ENCODE measurements at regions not wholly inside any gene's neighbourhood (a gene's known extent, or its start where the extent isn't known, plus 50 kb on each side); places are given as distances from the start of the nearest gene placed in this dataset.

DNA sequence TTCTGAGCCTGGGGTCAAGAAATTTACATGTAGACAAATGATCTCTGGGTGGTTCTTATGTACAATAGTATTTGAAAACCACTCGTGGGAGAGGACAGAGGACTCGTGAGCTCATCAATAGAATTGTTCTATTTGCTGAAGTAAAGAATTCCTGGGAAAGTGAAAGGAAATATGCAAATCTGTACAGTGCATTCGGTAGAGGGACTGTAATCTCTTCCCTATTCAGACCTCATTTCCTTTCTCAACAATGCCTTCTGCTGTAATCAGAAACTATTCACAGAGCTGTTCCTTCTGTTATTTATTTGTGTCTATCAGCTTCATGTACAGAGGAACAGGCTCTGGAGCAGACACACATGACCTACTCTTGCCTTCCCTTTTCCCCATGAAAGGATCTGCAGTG lies 709.4 kb upstream of the KIRREL3 start:
- Histone ChIP-seq H3K27ac (ENCODE audit: low read depth in 2 of 2, low read length in 1 of 2) (no peak overlapping the region), H3K4me3 (ENCODE audit: low read depth in 2 of 2, low read length in 1 of 2) (no peak overlapping the region), H4K20me1 (ENCODE audit: insufficient read depth) (no peaks in the 10 kb centered on the region), H3F3A (replicated peaks; ENCODE audit: insufficient read depth) (no peaks in the 10 kb centered on the region), H3K36me3 (replicated peaks in 1 of 2; ENCODE audit: control insufficient read depth in 1 of 2, insufficient read depth in 2 of 2, low read length in 1 of 2) (no peaks in the 10 kb centered on the region), H3K9me2 (no peaks in the 10 kb centered on the region), H3K9me3 (no peaks in the 10 kb centered on the region), H3K4me2 (no peak overlapping the region), H3K9ac (no peak overlapping the region), H3K27me3 (ENCODE audit: insufficient read depth) (no peaks in the 10 kb centered on the region), H2AFZ (ENCODE audit: low read depth) (no peak overlapping the region), H3K79me2 (ENCODE audit: insufficient read depth) (no peaks in the 10 kb centered on the region), H3K4me1 (ENCODE audit: control insufficient read depth in 1 of 2, insufficient read depth in 2 of 2, low read depth in 1 of 2, low read length in 1 of 2) (no peaks in the 10 kb centered on the region)
- 13% methylated on average over 3 of the region's 3 CpGs for WGBS (ENCODE audit: low lambda C conversion rate)
- TF ChIP-seq CHD2 (IDR thresholded peaks at IDR 0.05; ENCODE audit: low read length, partially characterized antibody) = no peak
- TF ChIP-seq RFX5 (IDR thresholded peaks at IDR 0.05; ENCODE audit: low read length) = no peak
- no peak for TF ChIP-seq ELF1 (IDR thresholded peaks at IDR 0.05)
- TF ChIP-seq NFIC (IDR thresholded peaks at IDR 0.05; ENCODE audit: borderline replicate concordance) = no peak
- TF ChIP-seq, protein P1, sequence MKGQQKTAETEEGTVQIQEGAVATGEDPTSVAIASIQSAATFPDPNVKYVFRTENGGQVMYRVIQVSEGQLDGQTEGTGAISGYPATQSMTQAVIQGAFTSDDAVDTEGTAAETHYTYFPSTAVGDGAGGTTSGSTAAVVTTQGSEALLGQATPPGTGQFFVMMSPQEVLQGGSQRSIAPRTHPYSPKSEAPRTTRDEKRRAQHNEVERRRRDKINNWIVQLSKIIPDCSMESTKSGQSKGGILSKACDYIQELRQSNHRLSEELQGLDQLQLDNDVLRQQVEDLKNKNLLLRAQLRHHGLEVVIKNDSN (IDR thresholded peaks at IDR 0.05; ENCODE audit: borderline replicate concordance, low read depth) = no peak
- TF ChIP-seq GATA2 (CRISPR knock-in tag; IDR thresholded peaks at IDR 0.05) = no peak
- no peak for TF ChIP-seq FOXM1 (IDR thresholded peaks at IDR 0.05; ENCODE audit: low read depth)
- TF ChIP-seq EZH2phosphoT487 (IDR thresholded peaks at IDR 0.05; ENCODE audit: borderline replicate concordance, low read depth) = no peak
- CTCF ChIA-PET = interaction anchor here (0.7 kb wide), 1 partner anchor 134 kb away, joined by 3 read pairs; no protein-coding TSS in a partner anchor
- POLR2A ChIA-PET = no interaction called here
- DNase-seq = no peak

DNA sequence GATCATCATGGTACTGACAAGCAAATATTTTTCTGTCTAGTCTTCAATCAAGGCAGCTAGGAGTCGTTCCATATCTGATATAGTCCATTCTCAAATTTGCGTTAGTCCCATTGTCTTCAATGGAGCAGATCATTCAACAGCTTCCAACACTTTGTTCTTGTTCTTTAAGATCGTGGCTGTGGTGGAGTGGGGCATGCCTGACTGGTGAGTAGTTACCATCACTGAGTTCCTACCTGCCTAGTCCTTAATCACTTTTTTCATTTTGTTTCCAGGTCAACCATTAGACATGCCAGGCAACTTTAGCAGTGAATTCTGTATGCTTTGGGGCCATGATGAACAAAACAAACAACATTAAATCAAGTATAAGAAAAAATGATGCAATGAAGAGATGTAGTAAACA lies 693.1 kb upstream of the KIRREL3 start:
- Histone ChIP-seq H3K9me2 (no peaks in the 10 kb centered on the region), H3K9me3 (no peaks in the 10 kb centered on the region), H2AFZ (ENCODE audit: low read depth) (no peak overlapping the region), H4K20me1 (ENCODE audit: insufficient read depth) (no peaks in the 10 kb centered on the region), H3K79me2 (ENCODE audit: insufficient read depth) (no peaks in the 10 kb centered on the region), H3K4me2 (no peak overlapping the region), H3F3A (replicated peaks; ENCODE audit: insufficient read depth) (no peaks in the 10 kb centered on the region), H3K36me3 (replicated peaks in 1 of 2; ENCODE audit: control insufficient read depth in 1 of 2, insufficient read depth in 2 of 2, low read length in 1 of 2) (no peaks in the 10 kb centered on the region), H3K27me3 (ENCODE audit: insufficient read depth) (no peaks in the 10 kb centered on the region), H3K27ac (ENCODE audit: low read depth in 2 of 2, low read length in 1 of 2) (no peak overlapping the region), H3K4me3 (ENCODE audit: low read depth in 2 of 2, low read length in 1 of 2) (no peak overlapping the region), H3K4me1 (ENCODE audit: control insufficient read depth in 1 of 2, insufficient read depth in 2 of 2, low read depth in 1 of 2, low read length in 1 of 2) (no peaks in the 10 kb centered on the region), H3K9ac (no peak overlapping the region)
- 20% methylated on average over 3 of the region's 3 CpGs for WGBS (ENCODE audit: low lambda C conversion rate)
- no peak for TF ChIP-seq MEF2A (IDR thresholded peaks at IDR 0.05; ENCODE audit: borderline replicate concordance, low read depth)
- TF ChIP-seq FOSL2 (IDR thresholded peaks at IDR 0.05; ENCODE audit: borderline replicate concordance, low read depth) = no peak
- no peak for TF ChIP-seq NRF1 (IDR thresholded peaks at IDR 0.05; ENCODE audit: low read depth, low read length)
- TF ChIP-seq, protein P2, sequence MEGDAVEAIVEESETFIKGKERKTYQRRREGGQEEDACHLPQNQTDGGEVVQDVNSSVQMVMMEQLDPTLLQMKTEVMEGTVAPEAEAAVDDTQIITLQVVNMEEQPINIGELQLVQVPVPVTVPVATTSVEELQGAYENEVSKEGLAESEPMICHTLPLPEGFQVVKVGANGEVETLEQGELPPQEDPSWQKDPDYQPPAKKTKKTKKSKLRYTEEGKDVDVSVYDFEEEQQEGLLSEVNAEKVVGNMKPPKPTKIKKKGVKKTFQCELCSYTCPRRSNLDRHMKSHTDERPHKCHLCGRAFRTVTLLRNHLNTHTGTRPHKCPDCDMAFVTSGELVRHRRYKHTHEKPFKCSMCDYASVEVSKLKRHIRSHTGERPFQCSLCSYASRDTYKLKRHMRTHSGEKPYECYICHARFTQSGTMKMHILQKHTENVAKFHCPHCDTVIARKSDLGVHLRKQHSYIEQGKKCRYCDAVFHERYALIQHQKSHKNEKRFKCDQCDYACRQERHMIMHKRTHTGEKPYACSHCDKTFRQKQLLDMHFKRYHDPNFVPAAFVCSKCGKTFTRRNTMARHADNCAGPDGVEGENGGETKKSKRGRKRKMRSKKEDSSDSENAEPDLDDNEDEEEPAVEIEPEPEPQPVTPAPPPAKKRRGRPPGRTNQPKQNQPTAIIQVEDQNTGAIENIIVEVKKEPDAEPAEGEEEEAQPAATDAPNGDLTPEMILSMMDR (IDR thresholded peaks at IDR 0.05) = no peak
- TF ChIP-seq, protein P3, sequence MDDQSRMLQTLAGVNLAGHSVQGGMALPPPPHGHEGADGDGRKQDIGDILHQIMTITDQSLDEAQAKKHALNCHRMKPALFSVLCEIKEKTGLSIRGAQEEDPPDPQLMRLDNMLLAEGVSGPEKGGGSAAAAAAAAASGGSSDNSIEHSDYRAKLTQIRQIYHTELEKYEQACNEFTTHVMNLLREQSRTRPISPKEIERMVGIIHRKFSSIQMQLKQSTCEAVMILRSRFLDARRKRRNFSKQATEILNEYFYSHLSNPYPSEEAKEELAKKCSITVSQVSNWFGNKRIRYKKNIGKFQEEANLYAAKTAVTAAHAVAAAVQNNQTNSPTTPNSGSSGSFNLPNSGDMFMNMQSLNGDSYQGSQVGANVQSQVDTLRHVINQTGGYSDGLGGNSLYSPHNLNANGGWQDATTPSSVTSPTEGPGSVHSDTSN (IDR thresholded peaks at IDR 0.05) = no peak
- no peak for TF ChIP-seq POLR2AphosphoS5 (IDR thresholded peaks at IDR 0.05; ENCODE audit: low read depth, low read length)
- TF ChIP-seq GATA2 (CRISPR knock-in tag; IDR thresholded peaks at IDR 0.05) = no peak
- TF ChIP-seq, protein P4, sequence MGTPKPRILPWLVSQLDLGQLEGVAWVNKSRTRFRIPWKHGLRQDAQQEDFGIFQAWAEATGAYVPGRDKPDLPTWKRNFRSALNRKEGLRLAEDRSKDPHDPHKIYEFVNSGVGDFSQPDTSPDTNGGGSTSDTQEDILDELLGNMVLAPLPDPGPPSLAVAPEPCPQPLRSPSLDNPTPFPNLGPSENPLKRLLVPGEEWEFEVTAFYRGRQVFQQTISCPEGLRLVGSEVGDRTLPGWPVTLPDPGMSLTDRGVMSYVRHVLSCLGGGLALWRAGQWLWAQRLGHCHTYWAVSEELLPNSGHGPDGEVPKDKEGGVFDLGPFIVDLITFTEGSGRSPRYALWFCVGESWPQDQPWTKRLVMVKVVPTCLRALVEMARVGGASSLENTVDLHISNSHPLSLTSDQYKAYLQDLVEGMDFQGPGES (IDR thresholded peaks at IDR 0.05; ENCODE audit: low read depth, low read length) = no peak
- no peak for TF ChIP-seq YY1 (IDR thresholded peaks at IDR 0.05; ENCODE audit: low read depth)
- no peak for TF ChIP-seq SIN3A (IDR thresholded peaks at IDR 0.05; ENCODE audit: borderline replicate concordance, low read depth, low read length)
- TF ChIP-seq RCOR1 (IDR thresholded peaks at IDR 0.05; ENCODE audit: low read length) = no peak
- TF ChIP-seq, protein P5, sequence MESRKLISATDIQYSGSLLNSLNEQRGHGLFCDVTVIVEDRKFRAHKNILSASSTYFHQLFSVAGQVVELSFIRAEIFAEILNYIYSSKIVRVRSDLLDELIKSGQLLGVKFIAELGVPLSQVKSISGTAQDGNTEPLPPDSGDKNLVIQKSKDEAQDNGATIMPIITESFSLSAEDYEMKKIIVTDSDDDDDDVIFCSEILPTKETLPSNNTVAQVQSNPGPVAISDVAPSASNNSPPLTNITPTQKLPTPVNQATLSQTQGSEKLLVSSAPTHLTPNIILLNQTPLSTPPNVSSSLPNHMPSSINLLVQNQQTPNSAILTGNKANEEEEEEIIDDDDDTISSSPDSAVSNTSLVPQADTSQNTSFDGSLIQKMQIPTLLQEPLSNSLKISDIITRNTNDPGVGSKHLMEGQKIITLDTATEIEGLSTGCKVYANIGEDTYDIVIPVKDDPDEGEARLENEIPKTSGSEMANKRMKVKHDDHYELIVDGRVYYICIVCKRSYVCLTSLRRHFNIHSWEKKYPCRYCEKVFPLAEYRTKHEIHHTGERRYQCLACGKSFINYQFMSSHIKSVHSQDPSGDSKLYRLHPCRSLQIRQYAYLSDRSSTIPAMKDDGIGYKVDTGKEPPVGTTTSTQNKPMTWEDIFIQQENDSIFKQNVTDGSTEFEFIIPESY (IDR thresholded peaks at IDR 0.05; ENCODE audit: borderline replicate concordance, low read depth) = no peak
- TF ChIP-seq EP300 (IDR thresholded peaks at IDR 0.05; ENCODE audit: borderline replicate concordance in 1 of 2, low read depth in 1 of 2, low read length in 1 of 2) = no peak
- CTCF ChIA-PET = interaction anchor here (0.8 kb wide), 1 partner anchor 9 kb away, joined by 3 read pairs; no protein-coding TSS in a partner anchor
- POLR2A ChIA-PET = no interaction called here
- DNase-seq = no peak

Measured in SK-N-SH (cell line).